HG03139 (cell line): ENCODE measurements at regions not wholly inside any gene's neighbourhood (a gene's known extent, or its start where the extent isn't known, plus 50 kb on each side); places are given as distances from the start of the nearest gene placed in this dataset.
"Not testable (repeated sequence)": the region's sequence is repeated elsewhere in the genome, so short reads cannot be mapped to it uniquely, and the experiment has no call there.

ENCODE experiments used
- ATAC-seq: cut with Tn5 transposase; IDR thresholded peaks from one replicate; pipeline ENCODE4 v1.9.1; 2021; ENCODE audit not compliant: unreplicated experiment

GRCh38 chr2:216776066-216776850 lies 80.9 kb upstream of the IGFBP5 start:
- ATAC-seq: no peak

DNA sequence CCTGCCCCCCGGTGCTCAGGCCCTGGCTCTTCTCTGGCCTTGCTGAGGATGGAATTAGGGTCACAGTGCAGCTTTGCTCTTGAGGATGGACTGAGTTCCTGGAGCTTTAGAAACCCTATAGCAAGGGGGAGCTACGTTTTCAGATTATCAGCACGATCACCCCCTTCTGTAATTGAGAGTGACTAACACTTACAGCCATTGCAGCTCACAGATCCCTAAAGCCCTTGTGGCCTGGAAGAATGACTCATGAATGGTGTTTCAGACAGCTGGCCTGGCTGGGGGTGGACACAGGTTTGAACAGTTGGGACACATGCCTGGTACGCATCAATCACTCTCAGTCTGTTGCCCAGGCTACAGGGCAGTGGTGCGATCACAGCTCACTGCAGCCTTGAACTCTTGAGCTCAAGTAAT lies 79.7 kb upstream of the IGFBP5 start:
- no peak for ATAC-seq

- no peak for ATAC-seq
Observed at GRCh38 chr2:216774620-216775019, 79.3 kb upstream of the IGFBP5 start.

- ATAC-seq: no peak
Observed at GRCh38 chr2:216774180-216774579, 78.8 kb upstream of the IGFBP5 start.

DNA sequence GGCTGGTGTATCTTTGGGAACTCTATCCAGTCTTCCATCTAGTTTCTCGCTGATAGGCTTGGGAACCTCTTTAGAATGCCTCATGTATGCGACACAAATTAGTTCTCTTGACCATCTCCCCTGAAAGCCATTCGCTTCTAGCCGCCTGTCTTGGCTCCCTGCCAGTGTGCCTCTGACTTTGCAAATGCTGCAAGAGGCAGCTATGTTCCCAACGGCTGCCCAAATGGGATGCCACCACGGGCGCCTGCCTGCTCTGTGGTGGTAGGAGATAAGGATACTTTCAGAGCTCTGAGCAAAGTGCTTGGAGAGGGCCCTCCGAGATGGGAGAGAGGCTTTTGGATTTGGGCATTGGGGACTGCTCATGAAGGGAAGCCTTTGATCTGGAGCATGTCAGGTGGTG lies 77.7 kb upstream of the IGFBP5 start:
- ATAC-seq: no peak

DNA sequence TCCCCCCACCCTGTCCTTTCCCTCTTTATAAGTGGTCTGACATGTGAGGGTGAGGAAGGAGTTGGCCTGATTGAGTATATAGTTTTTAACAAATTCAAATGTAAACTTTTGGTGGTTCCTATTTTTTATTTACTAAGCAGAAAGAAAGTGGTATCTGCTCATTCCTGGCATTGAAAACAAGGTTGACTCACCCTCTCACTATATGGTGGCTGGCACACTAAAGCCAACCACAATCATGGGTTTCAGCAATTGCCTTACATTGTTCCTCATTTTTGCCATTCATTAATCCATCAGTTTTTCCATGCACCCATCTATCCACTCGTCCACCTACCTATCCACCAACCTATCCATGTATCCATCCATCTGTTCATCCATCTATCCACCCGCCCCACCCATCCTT lies 75.4 kb upstream of the IGFBP5 start:
- no peak for ATAC-seq

- no peak for ATAC-seq
Observed at GRCh38 chr2:216770050-216770449, 74.7 kb upstream of the IGFBP5 start.

- no peak for ATAC-seq
Observed at GRCh38 chr2:216769626-216770025, 74.3 kb upstream of the IGFBP5 start.

DNA sequence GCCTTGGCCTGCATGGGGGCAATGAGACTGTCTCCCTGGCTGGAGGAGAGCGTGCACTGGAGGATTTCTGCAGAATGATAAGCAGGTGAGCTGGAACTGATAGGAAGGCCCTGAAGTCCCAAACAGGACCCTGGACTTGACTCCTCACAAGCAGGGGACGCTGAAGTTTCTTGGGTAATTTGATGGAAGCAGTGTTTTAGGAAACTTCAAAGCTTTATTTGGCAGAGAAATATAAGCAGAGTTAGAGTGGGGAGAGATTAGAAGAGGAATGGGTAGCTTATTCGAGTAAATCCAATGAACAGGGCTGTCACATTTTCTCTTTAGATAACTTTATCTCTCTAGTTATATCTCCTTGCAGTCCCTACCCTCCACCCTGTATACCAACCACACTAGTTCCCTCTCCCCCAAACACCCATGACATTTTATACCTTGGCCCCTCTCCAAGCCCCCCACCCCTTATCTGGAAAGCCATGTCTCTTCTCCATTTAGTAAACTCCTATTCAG lies 73.6 kb upstream of the IGFBP5 start:
- no peak for ATAC-seq

DNA sequence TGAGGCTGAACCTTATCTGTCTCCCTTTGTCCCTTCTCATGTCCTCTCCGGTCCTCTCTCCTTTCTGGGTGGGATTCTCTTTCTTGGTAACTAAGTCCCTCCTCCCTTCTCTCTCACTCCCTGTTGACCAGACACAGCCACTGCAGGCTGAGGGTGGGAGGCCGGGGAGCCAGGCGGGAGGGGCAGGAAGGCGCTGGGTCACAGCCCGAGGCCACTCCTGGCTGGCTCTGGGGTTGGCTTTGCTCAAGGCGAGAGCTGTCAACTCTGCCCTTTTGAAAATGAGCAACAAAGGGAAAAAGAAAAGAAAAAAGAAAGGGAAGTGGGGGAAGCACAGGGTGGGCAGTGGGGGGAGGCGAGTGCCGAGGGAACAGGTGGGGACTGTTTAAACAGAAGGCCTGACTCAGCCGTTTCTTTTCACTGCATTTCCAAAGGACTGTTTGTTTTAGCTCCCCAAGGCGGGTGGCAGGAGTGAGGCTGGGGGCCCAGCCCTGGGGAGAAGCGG lies 70.5 kb upstream of the IGFBP5 start:
- no peak for ATAC-seq

GRCh38 chr2:216763396-216763795 lies 68.0 kb upstream of the IGFBP5 start:
- no peak for ATAC-seq

GRCh38 chr2:216761809-216762208 lies 66.5 kb upstream of the IGFBP5 start:
- no peak for ATAC-seq

- ATAC-seq: no peak
Observed at GRCh38 chr2:216761133-216761532, 65.8 kb upstream of the IGFBP5 start.

GRCh38 chr2:216758256-216759155 lies 63.2 kb upstream of the IGFBP5 start:
- no peak for ATAC-seq

- no peak for ATAC-seq
Observed at GRCh38 chr2:216757532-216757931, 62.2 kb upstream of the IGFBP5 start.

- no peak for ATAC-seq
Observed at GRCh38 chr2:216756435-216756834, 61.1 kb upstream of the IGFBP5 start.

GRCh38 chr2:216754812-216755211 lies 59.5 kb upstream of the IGFBP5 start:
- no peak for ATAC-seq

- no peak for ATAC-seq
Observed at GRCh38 chr2:216754336-216754735, 59.0 kb upstream of the IGFBP5 start.

GRCh38 chr2:216752855-216753505 lies 57.6 kb upstream of the IGFBP5 start:
- ATAC-seq: no peak

DNA sequence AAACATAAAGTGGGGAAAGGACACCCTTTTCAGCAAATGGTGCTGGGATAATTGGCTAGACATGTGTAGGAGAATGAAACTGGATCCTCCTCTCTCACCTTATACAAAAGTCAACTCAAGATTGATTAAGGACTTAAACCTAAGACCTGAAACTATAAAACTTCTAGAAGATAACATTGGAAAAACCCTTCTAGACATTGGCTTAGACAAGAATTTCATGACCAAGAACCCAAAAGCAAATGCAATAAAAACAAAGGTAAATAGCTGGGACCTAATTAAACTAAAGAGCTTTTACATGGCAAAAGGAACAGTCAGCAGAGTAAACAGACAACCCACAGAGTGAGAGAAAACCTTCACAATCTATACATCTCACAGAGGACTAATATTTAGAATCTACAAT lies 55.4 kb upstream of the IGFBP5 start:
- not testable (repeated sequence) for ATAC-seq

DNA sequence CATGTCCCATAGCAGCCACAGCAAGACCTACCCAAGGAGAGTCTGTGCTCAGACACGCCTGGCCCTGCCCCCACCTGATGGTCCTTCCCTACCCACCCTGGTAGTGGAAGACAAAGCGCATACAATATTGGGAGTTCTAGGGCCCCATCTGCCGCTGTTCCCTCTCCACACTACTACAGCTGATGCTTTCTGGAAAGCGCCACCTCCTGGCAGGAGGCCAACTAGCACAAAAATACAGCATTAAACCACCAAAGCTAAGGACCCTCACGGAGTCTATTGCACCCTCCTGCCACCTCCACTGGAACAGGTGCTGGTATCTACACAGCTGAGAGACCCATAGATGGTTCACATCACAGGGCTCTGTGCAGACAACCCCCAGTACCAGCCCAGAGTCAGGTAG lies 50.9 kb upstream of the IGFBP5 start:
- ATAC-seq: not testable (repeated sequence)
